ENCODE measurements at regions not wholly inside any gene's neighbourhood (a gene's known extent, or its start where the extent isn't known, plus 50 kb on each side); places are given as distances from the start of the nearest gene placed in this dataset.
"Not testable (repeated sequence)": the region's sequence is repeated elsewhere in the genome, so short reads cannot be mapped to it uniquely, and the experiment has no call there.

DNA sequence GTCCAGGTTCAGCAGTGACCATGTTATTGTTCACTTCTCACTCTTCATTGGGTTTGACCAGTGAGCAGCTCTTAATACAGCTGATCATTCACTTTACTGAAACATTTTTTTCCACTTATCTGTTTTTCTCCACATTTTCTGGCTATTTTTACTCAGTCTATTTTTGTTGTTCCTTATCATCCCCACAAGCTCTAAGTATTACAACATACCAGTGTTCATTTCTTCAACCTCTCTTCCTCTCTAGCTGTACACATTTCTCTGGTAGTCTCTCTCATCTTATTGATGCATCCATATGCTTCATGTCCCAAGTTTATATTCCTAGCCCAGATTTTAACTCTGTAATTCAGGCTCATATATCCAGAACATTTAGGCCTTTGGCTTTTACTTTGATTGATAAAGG lies 119.4 kb upstream of the FOLH1 start:
- TF ChIP-seq, protein P1, sequence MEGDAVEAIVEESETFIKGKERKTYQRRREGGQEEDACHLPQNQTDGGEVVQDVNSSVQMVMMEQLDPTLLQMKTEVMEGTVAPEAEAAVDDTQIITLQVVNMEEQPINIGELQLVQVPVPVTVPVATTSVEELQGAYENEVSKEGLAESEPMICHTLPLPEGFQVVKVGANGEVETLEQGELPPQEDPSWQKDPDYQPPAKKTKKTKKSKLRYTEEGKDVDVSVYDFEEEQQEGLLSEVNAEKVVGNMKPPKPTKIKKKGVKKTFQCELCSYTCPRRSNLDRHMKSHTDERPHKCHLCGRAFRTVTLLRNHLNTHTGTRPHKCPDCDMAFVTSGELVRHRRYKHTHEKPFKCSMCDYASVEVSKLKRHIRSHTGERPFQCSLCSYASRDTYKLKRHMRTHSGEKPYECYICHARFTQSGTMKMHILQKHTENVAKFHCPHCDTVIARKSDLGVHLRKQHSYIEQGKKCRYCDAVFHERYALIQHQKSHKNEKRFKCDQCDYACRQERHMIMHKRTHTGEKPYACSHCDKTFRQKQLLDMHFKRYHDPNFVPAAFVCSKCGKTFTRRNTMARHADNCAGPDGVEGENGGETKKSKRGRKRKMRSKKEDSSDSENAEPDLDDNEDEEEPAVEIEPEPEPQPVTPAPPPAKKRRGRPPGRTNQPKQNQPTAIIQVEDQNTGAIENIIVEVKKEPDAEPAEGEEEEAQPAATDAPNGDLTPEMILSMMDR (conservative IDR thresholded peaks at IDR 0.05) = not testable (repeated sequence)
- not testable (repeated sequence) for TF ChIP-seq ZFX (IDR thresholded peaks at IDR 0.05)
